Ovary (tissue), 7 donors: ENCODE measurements at regions not wholly inside any gene's neighbourhood (a gene's known extent, or its start where the extent isn't known, plus 50 kb on each side); places are given as distances from the start of the nearest gene placed in this dataset.
"Not testable (repeated sequence)": the region's sequence is repeated elsewhere in the genome, so short reads cannot be mapped to it uniquely, and the experiment has no call there.

Source experiments
- DNase-seq, 5 donors: peaks; one replicate each; pipeline ENCODE4 v3.0.0-alpha.2; 2019 to 2020
- H3K27ac ChIP-seq, 2 donors: fragments of 200-600 bp; one replicate each; pipeline versions ENCODE4 v1.5.1 to v1.8.0; 2019 to 2022
- H3K27me3 ChIP-seq: fragments of 200-600 bp; one replicate; pipeline ENCODE4 v1.8.0; 2022
- H3K36me3 ChIP-seq: fragments of 200-600 bp; sonication (generic); one replicate; pipeline ENCODE4 v1.5.1; 2019
- H3K4me1 ChIP-seq: one replicate; pipeline ENCODE4 v1.8.1; 2013; ENCODE audit warnings: mild to moderate bottlenecking, moderate library complexity; ENCODE audit not compliant: insufficient read depth
- H3K4me3 ChIP-seq: fragments of 200-600 bp; sonication (generic); one replicate; pipeline ENCODE4 v1.5.1; 2017
- H3K9me3 ChIP-seq, 2 donors: fragments of 200-600 bp in 1 of 2; sonication (generic) in 1 of 2; one replicate each; pipeline versions ENCODE4 v1.5.1 to v1.8.1; 2013 to 2019; ENCODE audit warnings: mild to moderate bottlenecking in 1 of 2, moderate library complexity in 1 of 2
- EP300 ChIP-seq: sonication (generic); formaldehyde crosslinking; IDR thresholded peaks from one replicate; pipeline ENCODE4 v1.6.1; 2017; ENCODE audit warnings: antibody characterized with exemption
- POLR2A ChIP-seq: fragments of 450-650 bp; IDR thresholded peaks from one replicate; pipeline ENCODE4 v1.6.1; 2017; ENCODE audit warnings: antibody characterized with exemption, mild to moderate bottlenecking, moderate library complexity
- WGBS, 3 donors: extraction: QIAGEN DNeasy Blood & Tissue Kit in 1 of 3; methylation state at CpG; one replicate each; pipeline versions ENCODE4 v1.1.5 to v1.1.7; 2013 to 2017; 5-methylcytosine and 5-hydroxymethylcytosine counted together
- intact Hi-C, 4 donors: fragments of 100-400 bp; cut with DNase I; formaldehyde crosslinking; loops; one replicate each; pipeline versions ENCODE4 v1.11.0 to v1.15.1; 2022 to 2023
- TF ChIP-seq, protein P1 (sequence below), 3 donors: fragments of 450-650 bp in 2 of 3; fragments of 200-600 bp in 1 of 3; IDR thresholded peaks; one replicate each; pipeline versions ENCODE4 v1.5.1 to v1.8.0; 2016 to 2022; ENCODE audit warnings: antibody characterized with exemption in 3 of 3, mild to moderate bottlenecking in 1 of 3
- donor health status: DM: no; HTN: no; CAD: no; lungs with moderate emphysema.
- donor health status: DM: no; HTN: no; CAD: no.
- donor health status: Bipolar disorder and iron deficiency.
- donor health status: DM: no; HTN: no; CAD: no.
- donor health status: DM: yes; HTN: yes; CAD: no.

DNA sequence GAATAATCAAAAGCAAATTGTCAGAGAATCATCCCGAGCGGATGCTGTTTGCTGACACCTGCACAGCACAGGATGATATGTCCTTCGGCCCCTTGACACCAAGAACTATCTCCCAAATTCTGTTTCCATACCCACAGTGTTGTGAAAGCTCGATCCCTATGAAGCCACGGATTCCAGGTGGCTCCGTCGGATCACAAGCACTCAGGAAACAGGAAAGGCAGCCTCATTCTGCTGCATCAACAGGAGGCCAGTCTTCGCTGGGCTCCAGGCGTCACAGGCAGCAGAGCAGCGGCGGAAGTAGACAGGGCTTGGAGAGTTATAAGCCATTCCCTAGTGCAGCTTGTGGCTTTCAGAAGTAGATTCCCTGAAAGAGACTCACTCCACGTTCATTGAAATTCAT is 342.3 kb downstream of the C6orf118 start:
- Histone ChIP-seq H3K4me1 (no peaks in the 10 kb centered on the region), H3K36me3 (no peaks in the 10 kb centered on the region), H3K9me3 (no peaks in the 10 kb centered on the region), H3K4me3 (no peak overlapping the region), H3K27me3 (no peaks in the 10 kb centered on the region), H3K27ac (no peak overlapping the region)
- peak in 1 of 5 donors; percentile 23 for DNase-seq
- 68 to 73% (median 70%) methylated on average over 12 of the region's 12 CpGs for WGBS, 3 donors
- TF ChIP-seq EP300 (no peak), POLR2A (no peak)
- TF ChIP-seq, protein P1, sequence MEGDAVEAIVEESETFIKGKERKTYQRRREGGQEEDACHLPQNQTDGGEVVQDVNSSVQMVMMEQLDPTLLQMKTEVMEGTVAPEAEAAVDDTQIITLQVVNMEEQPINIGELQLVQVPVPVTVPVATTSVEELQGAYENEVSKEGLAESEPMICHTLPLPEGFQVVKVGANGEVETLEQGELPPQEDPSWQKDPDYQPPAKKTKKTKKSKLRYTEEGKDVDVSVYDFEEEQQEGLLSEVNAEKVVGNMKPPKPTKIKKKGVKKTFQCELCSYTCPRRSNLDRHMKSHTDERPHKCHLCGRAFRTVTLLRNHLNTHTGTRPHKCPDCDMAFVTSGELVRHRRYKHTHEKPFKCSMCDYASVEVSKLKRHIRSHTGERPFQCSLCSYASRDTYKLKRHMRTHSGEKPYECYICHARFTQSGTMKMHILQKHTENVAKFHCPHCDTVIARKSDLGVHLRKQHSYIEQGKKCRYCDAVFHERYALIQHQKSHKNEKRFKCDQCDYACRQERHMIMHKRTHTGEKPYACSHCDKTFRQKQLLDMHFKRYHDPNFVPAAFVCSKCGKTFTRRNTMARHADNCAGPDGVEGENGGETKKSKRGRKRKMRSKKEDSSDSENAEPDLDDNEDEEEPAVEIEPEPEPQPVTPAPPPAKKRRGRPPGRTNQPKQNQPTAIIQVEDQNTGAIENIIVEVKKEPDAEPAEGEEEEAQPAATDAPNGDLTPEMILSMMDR (IDR thresholded peaks at IDR 0.05): no peak
- intact Hi-C loops: no loop called here

DNA sequence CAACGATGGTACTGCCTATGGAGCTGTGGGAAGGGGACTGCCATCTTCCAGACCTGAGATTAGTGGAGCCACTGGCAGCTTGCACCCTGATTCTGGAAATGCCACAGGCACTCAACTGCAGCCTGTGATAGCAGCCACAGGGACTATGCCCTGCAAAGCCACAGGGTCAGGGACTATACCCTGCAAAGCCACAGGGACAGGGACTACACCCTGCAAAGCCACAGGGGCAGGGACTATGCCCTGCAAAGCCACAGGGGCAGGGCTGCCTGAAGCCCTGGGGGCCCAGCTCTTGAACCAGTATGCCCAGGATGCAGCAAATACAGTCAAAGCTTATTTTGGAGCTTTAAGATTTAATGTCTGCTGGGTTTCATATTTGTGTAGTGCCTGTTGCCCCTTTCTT is 346.6 kb downstream of the C6orf118 start:
- no peaks in the 10 kb centered on the region for H3K36me3 ChIP-seq
- H3K27ac ChIP-seq: no peak overlapping the region
- intact Hi-C loops: no loop called here
- no peaks in the 10 kb centered on the region for H3K4me1 ChIP-seq
- no peaks in the 10 kb centered on the region for H3K27me3 ChIP-seq
- H3K4me3 ChIP-seq: no peak overlapping the region
- DNase-seq: no peak
- WGBS, 3 donors: 44 to 67% (median 54%) methylated on average over 1 of the region's 1 CpG
- no peaks in the 10 kb centered on the region for H3K9me3 ChIP-seq
- TF ChIP-seq, protein P1 (IDR thresholded peaks at IDR 0.05): no peak
- TF ChIP-seq EP300 (no peak), POLR2A (no peak)

DNA sequence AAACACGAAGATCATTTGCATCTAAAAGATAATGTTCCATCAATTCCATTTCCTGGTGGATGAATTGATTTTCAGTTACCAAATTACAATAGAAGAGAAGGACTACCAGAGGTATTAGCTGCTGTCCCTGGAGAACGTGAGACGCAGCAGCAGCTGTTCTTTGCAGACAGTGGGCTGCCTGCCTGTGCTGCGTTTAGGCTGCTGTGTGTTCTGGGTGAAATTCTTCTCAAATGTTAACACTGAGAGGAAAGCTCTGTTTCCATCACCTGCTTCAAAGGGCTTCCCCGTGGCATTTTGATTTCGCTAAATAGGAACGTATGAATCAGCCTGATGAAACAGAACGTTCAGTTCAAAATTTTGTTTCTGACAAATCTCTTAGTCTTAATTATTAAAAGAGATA is 362.2 kb downstream of the C6orf118 start:
- H3K27ac ChIP-seq: no peak overlapping the region

DNA sequence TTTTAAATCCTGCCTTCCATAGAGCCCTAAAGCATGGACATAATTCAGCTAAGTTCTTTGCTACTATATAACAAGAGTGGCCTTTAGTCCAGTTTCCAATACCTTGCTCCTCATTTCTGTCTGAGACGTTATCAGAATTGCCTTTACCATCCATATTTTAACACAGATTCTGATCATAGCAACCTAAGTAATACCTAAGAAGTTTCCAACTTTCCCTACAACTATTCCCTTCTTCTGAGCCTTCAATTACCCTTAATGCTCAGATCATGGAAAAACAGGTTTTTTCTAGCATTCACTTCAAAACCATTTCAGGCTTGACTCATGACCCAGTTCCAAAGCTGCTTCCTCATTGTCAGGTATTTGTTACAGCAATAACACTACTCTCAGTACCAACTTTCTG is 367.1 kb downstream of the C6orf118 start:
- intact Hi-C loops: no loop called here
- Histone ChIP-seq H3K4me1 (no peaks in the 10 kb centered on the region), H3K27ac (no peak overlapping the region), H3K4me3 (no peak overlapping the region), H3K9me3 (no peaks in the 10 kb centered on the region), H3K27me3 (no peaks in the 10 kb centered on the region), H3K36me3 (no peaks in the 10 kb centered on the region)
- TF ChIP-seq POLR2A (no peak), EP300 (no peak)
- TF ChIP-seq, protein P1 (IDR thresholded peaks at IDR 0.05): no peak
- 74 to 81% (median 81%) methylated on average over 1 of the region's 1 CpG for WGBS, 3 donors
- DNase-seq: no peak

More for the DNA sequence above, 362.2 kb downstream of the C6orf118 start:
- DNase-seq: no peak
- intact Hi-C loops: no loop called here
- 39 to 46% (median 45%) methylated on average over 8 of the region's 8 CpGs for WGBS, 3 donors
- H3K27me3 ChIP-seq: no peaks in the 10 kb centered on the region
- TF ChIP-seq EP300 (no peak), POLR2A (no peak)
- TF ChIP-seq, protein P1 (IDR thresholded peaks at IDR 0.05): no peak
- no peaks in the 10 kb centered on the region for H3K36me3 ChIP-seq
- no peak overlapping the region for H3K4me3 ChIP-seq
- H3K4me1 ChIP-seq: no peaks in the 10 kb centered on the region
- H3K9me3 ChIP-seq: no peaks in the 10 kb centered on the region

DNA sequence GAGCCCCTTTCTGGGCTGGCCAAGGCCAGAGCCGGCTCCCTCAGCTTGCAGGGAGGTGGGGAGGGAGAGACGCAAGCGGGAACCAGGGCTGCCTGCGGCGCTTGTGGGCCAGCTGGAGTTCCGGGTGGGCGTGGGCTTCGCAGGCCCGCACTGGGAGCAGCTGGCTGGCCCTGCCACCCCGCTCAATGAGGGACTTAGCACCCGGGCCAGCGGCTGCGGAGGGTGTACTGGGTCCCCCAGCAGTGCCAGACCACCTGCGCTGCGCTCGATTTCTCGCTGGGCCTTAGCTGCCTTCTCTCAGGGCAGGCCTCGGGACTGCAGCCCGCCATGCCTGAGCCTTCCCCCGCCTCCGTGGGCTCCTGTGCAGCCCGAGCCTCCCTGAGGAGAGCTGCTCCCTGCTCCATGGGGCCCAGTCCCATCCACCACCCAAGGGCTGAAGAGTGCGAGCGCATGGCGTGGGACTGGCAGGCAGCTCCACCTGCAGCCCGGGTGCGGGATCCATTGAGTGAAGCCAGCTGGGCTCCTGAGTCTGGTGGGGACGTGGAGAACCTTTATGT is 376.1 kb downstream of the C6orf118 start:
- H3K27ac ChIP-seq, H3K36me3 ChIP-seq, H3K9me3 ChIP-seq, intact Hi-C loops, DNase-seq, H3K4me1 ChIP-seq, H3K27me3 ChIP-seq, H3K4me3 ChIP-seq: not testable (repeated sequence)
- 85 to 94% (median 94%) methylated on average over 26 to 28 of the region's 28 CpGs for WGBS, 3 donors
